ENCODE measurements at regions not wholly inside any gene's neighbourhood (a gene's known extent, or its start where the extent isn't known, plus 50 kb on each side); places are given as distances from the start of the nearest gene placed in this dataset.

DNA sequence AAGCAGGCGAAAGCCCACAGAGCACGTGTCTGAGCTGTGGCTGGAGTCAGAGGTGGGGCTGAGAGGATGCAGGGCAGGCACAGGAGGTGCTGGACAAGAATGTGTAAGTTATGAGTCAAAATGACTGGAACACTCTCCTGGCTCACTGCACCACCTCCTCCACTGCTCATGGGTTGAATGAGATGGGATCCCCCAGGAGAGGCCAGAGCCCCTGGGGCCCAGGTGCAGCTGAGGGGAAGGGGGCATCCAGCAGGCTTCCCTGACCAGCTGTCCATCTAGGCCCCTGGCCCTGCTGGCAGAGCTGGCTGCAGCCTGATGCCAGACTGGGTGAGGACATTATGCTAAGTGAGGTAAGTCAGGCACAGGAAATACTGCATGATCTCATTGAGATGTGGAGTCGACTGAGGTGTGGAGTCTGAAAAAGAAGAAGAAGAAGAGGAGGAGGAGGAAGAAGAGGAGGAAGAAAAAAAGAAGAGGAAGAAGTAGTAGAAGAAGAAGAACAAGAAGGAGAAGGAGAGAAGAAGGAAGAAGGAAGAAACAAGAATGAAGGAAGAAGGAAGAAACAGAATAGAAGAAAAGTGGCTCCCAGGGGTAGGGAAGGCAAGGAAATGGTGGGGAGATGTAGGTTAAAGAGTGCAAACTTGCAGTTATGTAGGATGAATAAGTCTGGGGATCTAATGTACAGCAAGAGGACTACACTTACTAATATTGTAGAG is 747.4 kb downstream of the UQCRFS1 start:
- H3K4me3 ChIP-seq (ENCODE audit: low read length), result no peak overlapping the region
- TF ChIP-seq ZNF274 (IDR thresholded peaks at IDR 0.05; ENCODE audit: low read depth, low read length), result no peak

DNA sequence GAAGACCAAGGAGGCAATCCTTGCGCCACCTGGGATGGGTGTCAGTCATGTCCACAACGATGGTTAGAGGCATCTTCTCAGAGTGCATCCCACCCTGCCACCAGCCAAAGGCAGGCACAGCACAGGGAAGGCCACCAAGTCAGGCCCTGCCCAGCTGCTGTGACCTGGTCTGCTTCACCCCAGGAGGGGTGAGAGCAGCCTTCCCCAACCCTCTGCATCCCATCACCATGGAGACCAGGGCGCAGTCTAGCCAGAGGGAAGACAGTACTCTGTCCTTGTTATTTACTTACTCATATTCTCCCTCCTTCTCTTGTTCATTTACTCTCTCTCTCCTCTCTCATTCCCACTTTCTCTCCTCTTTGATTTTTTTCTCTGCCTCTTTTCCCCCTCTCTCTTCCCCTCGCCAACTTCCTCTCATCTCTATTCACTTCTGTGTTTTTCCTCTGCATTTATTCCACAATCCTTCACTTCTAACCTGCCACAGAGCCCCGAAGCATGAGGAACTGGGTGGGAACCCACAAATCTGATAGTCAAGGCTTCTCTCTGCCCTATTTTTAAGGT is 749.4 kb downstream of the UQCRFS1 start:
- H3K4me3 ChIP-seq (ENCODE audit: low read length), result no peak overlapping the region
- no peak for TF ChIP-seq ZNF274 (IDR thresholded peaks at IDR 0.05; ENCODE audit: low read depth, low read length)

DNA sequence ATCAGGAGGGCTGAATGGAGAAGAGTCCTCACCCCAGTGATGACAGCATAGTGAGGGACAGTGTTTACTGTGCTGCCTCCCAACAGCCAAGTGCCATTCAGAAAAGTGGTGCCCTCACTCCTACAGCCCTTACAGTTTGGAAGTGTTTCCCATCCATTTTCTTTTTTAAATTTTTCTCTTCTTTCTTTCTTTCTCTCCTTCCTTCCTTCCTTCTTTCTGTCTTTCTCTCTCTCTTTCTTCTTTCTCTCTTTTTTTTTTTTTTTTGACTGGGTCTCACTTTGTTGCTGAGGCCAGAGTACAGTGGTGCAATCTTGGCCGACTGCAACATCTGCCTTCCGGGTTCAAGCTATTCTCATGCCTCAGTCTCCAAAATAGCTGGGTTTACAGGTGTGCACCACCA is 755.3 kb downstream of the UQCRFS1 start:
- no peak for TF ChIP-seq ZNF274 (IDR thresholded peaks at IDR 0.05; ENCODE audit: low read depth, low read length)
- no peak overlapping the region for H3K4me3 ChIP-seq (ENCODE audit: low read length)

DNA sequence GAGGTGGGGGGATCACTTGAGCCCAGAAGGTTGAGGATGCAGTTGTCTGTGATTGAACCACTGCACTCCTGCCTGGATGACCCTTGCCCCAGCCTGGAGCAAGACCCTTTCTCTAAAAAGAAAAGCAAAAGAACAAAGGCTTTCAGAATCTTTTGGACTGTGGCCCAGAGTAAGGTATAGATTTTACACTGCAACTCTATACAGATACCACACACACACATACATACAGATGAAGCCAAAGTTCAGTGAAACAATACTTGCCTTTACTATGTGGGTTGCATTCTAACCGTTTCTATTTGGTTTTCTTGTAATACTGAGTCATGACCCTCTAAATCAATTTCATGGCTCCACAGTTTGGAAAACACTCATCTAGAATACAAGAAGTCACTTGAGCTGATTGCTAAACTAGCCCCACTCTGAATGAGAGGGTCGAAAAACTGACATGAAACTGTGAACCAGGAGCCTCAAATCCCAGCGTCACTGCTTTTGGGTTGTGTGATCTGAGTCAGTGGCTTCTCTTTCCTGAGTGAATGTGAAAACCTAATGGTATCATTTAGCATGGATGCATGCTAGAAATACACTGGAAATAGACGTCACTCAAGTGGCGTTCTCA is 756.1 kb downstream of the UQCRFS1 start:
- no peak overlapping the region for H3K4me3 ChIP-seq (ENCODE audit: low read length)
- TF ChIP-seq ZNF274 (IDR thresholded peaks at IDR 0.05; ENCODE audit: low read depth, low read length), result no peak

DNA sequence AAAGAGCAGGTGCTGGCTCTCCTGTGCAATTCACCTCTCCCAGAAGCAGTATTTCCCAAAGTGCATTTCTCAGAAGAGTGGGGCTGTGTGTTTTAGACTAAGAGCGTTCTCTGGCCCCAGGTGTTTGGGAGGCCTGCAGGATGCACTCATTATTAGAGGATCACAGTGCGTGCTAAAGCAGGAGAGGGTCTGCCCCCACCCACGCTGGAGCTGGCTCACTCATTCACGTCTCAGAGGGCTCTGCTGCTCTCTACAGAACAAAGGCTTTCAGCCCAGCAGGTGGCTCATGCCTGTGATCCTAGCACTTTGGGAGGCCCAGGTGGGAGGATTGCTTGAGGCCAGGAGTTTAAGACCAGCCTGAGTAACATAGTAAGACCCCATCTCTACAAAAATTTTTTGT is 756.7 kb downstream of the UQCRFS1 start:
- TF ChIP-seq ZNF274 (IDR thresholded peaks at IDR 0.05; ENCODE audit: low read depth, low read length), result no peak
- no peak overlapping the region for H3K4me3 ChIP-seq (ENCODE audit: low read length)

DNA sequence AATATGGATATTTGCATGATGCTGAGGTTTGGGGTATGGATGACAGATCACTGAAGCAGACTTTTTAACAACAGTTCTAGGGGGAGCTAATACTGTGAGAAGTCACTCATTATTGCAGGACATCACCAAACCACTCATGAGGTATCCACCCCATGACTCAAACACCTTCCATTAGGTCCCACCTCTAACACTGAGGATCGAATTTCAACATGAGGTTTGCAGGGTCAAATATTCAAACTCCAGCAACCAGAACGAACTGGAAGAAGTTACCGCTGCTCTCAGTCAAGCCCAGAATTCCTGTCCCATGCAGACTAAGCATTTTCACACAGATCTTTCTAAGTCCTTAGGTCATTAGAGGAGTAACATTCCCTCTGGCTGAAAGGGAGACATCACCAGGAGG is 758.9 kb downstream of the UQCRFS1 start:
- no peak overlapping the region for H3K4me3 ChIP-seq (ENCODE audit: low read length)
- TF ChIP-seq ZNF274 (IDR thresholded peaks at IDR 0.05; ENCODE audit: low read depth, low read length), result no peak

DNA sequence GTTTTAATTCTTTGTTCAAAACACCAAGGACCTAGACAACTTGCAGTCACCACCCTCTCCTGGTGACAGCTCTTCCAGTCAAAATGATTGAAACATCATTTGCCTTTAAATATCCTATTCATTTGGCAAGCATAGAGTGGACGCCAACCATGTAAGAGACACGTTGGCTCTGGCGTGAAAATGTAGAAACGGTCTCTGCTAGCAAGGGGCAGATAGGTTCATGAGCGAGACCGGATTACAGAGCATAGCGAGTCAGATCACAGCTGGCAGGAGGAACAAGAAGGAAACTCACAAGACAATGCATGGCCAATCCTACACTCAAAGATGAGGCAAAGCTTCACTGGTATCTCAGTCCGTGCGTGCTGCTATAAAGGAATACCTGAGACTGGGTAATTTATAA is 759.5 kb downstream of the UQCRFS1 start:
- no peak for TF ChIP-seq ZNF274 (IDR thresholded peaks at IDR 0.05; ENCODE audit: low read depth, low read length)
- no peak overlapping the region for H3K4me3 ChIP-seq (ENCODE audit: low read length)

DNA sequence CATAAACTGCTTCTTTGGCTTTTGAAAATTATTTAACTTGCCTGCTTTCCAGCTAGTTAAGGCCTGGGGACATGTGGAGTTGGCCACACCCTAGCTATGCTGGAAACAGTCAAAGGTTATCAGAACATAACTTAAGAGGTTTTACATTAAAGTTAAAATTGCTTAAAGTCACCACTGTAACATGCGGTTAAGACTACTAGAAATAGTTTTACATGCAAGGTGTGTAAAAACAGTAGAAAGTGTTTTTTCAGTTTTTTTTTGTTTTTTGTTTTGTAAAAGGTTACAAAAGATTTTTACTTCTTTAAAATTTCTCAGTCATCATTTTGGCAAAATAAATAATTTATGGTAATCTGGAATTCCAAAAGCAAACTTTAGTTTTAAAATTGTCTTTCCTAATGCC is 763.1 kb downstream of the UQCRFS1 start:
- no peak overlapping the region for H3K4me3 ChIP-seq (ENCODE audit: low read length)
- TF ChIP-seq ZNF274 (IDR thresholded peaks at IDR 0.05; ENCODE audit: low read depth, low read length), result no peak

DNA sequence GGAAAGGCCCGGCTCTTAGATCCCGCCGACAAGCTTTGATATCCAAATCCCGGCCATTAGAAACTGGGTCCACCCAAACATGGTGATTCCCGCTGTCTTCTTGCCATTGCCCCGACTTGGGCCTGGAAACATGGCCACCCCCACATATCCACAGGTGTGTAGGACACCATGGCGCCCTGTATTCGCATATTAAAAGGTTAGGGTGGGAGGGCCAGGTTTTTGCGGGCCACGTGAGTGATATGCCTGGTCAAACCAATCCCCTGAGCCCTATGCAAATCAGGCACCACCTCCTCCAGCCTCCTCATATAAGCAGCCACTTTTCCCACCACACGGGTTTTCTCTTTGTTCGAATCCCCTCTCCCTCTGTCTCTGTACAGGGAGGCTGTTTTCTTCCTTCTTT is 766.4 kb downstream of the UQCRFS1 start:
- no peak overlapping the region for H3K4me3 ChIP-seq (ENCODE audit: low read length)
- TF ChIP-seq ZNF274 (IDR thresholded peaks at IDR 0.05; ENCODE audit: low read depth, low read length), result no peak

DNA sequence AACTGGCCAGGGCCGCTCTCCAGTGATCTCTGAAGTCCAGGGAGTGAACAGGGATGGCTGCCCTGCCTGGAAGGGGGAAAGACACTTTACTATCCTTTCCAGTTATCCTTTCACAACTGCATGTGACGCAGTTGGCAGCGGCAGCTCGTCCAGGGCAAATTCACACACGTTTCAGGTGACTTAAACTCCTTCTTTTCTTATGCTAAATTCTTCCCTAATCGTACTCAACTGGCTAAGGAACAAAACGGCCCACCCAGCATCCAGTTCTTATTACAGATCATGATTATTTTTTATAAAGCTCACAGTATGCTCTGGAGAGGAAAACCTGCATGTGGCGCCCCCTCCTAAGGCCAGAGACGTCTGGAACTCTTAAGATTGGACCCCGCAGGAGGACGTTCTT is 767.1 kb downstream of the UQCRFS1 start:
- no peak for TF ChIP-seq ZNF274 (IDR thresholded peaks at IDR 0.05; ENCODE audit: low read depth, low read length)

DNA sequence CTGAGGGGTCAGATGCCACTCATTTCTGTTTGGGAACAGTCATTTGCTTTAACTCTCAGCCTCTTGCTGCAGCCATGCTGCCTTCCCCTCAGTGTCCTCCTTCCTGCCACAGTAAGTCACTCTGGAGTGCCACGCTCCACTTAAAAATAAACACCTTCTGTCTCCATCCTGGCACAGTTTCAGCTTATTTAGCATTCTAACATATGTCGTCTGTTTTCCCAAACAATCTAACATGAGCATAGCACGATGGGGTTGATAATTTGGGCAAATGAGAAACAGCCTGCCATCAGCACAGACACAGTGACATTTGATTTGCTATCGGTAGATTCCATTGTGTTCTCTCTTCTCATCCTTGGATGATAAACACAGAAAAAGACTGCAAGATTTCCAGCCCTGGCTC is 768.6 kb downstream of the UQCRFS1 start:
- H3K4me3 ChIP-seq (ENCODE audit: low read length), result no peak overlapping the region
- TF ChIP-seq ZNF274 (IDR thresholded peaks at IDR 0.05; ENCODE audit: low read depth, low read length), result no peak

More for the DNA sequence above, 767.1 kb downstream of the UQCRFS1 start:
- H3K4me3 ChIP-seq (ENCODE audit: low read length), result no peak overlapping the region

DNA sequence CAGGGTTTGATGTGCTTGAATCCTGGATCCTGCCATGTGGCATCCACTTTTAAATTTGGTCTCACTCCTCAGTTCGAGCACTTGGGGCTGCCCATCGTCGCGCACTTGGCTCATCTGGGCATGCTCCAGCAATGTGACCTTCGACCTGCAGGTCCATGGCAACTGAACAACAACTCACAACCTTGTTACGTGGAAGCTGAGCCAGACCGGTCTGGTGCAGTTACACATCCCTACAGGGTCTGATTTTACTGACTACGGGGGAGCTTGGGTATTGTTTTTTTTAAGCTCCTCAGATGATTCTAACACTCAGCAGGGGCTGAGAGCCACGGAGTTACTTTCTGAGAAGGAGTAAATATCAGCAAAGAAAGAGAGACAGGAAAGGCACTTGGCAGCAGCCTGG is 769.6 kb downstream of the UQCRFS1 start:
- no peak overlapping the region for H3K4me3 ChIP-seq (ENCODE audit: low read length)
- no peak for TF ChIP-seq ZNF274 (IDR thresholded peaks at IDR 0.05; ENCODE audit: low read depth, low read length)

DNA sequence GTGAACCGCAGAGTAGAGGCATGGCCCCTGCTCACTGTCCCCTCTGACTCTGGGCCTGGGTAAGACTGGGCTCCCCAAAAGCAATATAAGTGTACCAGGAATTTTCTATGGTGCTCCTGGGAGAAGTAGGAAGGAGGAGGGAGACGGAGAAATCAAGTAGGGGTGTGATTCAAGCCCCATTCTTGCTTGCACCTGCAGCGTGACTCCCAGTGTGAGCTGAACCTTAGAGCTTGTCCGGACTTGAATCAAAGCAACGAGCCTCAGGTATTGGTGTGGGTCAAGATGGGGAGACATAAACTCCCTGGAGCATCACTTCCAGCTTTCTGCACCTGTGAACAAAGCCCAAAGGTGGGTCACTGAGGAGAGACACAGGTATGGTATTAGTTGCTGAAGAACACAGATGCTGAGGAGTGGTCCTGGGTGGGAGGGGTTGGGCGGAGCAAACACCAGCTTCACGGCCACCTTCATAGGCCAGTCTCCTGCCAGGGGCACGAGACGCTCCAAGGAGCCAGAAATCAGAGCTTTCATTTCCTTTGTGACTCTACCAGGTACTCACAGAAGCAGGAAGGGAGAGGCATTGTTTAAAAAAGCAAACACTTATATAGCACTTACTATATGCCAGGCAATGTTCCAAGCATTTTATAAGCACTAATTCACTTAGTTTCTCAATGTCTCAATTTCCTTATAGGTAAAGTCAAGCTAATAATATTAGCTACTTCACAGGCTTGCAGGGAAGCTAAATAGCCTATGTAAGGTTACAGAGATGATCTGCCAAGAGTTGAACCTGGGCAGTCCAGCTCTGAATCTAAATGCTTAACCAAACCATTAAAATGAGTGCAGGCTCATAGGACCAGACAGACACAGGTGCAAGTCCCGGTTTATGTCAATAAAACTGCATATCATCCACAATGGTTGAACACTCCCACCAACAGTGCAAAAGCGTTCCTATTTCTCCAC is 775.3 kb downstream of the UQCRFS1 start:
- no peak for TF ChIP-seq ZNF274 (IDR thresholded peaks at IDR 0.05; ENCODE audit: low read depth, low read length)
- no peak overlapping the region for H3K4me3 ChIP-seq (ENCODE audit: low read length)

DNA sequence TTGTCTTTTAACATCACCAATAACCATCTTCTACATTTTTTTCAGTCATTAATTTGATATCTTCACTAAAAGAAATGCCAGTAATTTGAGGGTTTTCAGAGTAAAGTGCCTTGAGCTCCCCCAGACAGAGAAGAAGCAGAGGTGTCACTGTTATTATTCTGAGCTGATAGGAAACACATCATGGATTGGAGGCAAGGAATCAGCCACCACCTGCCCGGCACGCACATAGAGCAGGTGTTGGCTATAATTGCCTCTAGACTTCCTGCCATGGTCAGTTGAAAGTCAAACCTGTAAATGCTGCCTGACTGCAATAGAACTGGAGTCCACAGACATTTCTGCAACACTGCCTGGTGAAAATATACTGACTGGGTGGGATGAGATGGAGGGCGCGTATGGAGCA is 776.6 kb downstream of the UQCRFS1 start:
- no peak for TF ChIP-seq ZNF274 (IDR thresholded peaks at IDR 0.05; ENCODE audit: low read depth, low read length)
- no peak overlapping the region for H3K4me3 ChIP-seq (ENCODE audit: low read length)

Data from GM08714 (cell line).